Activated naive CD8-positive, alpha-beta T cell treated with anti-CD3 and anti-CD28 coated beads, Interleukin-2, amount 50 U/mL, for 24 hours (primary cell): ENCODE measurements at regions not wholly inside any gene's neighbourhood (a gene's known extent, or its start where the extent isn't known, plus 50 kb on each side); places are given as distances from the start of the nearest gene placed in this dataset.
"Not testable (repeated sequence)": the region's sequence is repeated elsewhere in the genome, so short reads cannot be mapped to it uniquely, and the experiment has no call there.

ENCODE experiments used
- ATAC-seq: fragments of 150-1000 bp; cut with Tn5 transposase; one replicate; pipeline ENCODE4 v1.10.0; 2021
- DNase-seq: peaks from one replicate; pipeline ENCODE4 v3.0.0; 2021
- H3K27ac Mint-ChIP-seq: one replicate; pipeline ENCODE4 v1.8.0; 2021; ENCODE audit warnings: mild to moderate bottlenecking, mixed read lengths
- H3K27me3 Mint-ChIP-seq: one replicate; pipeline ENCODE4 v1.8.0; 2021; ENCODE audit warnings: mixed read lengths
- H3K36me3 Mint-ChIP-seq: one replicate; pipeline ENCODE4 v1.8.0; 2021; ENCODE audit warnings: low read depth, mixed read lengths
- H3K4me1 Mint-ChIP-seq: one replicate; pipeline ENCODE4 v1.8.0; 2021; ENCODE audit warnings: mixed read lengths
- H3K4me3 Mint-ChIP-seq: one replicate; pipeline ENCODE4 v1.8.0; 2021; ENCODE audit warnings: mild to moderate bottlenecking, moderate library complexity, mixed read lengths
- H3K9me3 Mint-ChIP-seq: one replicate; pipeline ENCODE4 v1.8.0; 2021; ENCODE audit warnings: mixed read lengths

GRCh38 chr1:68717330-68717729 lies 220.4 kb upstream of the DEPDC1 start:
- DNase-seq (no peak), ATAC-seq (no peak)
- H3K4me1 Mint-ChIP-seq: no peaks in the 10 kb centered on the region
- peaks cover 6% of the 10 kb centered on the region for H3K9me3 Mint-ChIP-seq
- no peaks in the 10 kb centered on the region for H3K27me3 Mint-ChIP-seq
- H3K27ac Mint-ChIP-seq: no peak overlapping the region
- no peaks in the 10 kb centered on the region for H3K36me3 Mint-ChIP-seq
- no peak overlapping the region for H3K4me3 Mint-ChIP-seq

DNA sequence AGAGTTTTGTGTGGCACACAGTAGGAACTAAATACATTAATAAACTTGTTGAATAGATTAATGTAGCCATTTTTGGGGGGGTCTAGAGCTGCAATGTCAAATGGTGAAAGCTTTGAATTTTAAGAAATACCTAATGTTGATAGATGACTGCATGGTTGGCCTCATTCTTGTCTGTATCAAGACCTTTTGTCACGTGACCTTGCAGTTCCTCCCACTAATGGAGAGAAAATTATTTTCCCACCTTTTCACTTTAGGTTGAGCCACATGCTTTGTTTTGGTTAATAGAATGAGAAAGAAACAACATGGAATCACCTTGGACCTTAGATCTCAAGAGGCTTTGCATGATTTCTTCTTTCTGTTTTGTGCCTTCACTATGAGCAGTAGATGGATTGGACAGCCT lies 223.6 kb upstream of the DEPDC1 start:
- H3K36me3 Mint-ChIP-seq: no peaks in the 10 kb centered on the region
- H3K27ac Mint-ChIP-seq: no peak overlapping the region
- H3K4me3 Mint-ChIP-seq: no peak overlapping the region
- no peaks in the 10 kb centered on the region for H3K4me1 Mint-ChIP-seq
- no peak for DNase-seq
- H3K9me3 Mint-ChIP-seq: peaks cover 8% of the 10 kb centered on the region
- H3K27me3 Mint-ChIP-seq: no peaks in the 10 kb centered on the region
- ATAC-seq: no peak

DNA sequence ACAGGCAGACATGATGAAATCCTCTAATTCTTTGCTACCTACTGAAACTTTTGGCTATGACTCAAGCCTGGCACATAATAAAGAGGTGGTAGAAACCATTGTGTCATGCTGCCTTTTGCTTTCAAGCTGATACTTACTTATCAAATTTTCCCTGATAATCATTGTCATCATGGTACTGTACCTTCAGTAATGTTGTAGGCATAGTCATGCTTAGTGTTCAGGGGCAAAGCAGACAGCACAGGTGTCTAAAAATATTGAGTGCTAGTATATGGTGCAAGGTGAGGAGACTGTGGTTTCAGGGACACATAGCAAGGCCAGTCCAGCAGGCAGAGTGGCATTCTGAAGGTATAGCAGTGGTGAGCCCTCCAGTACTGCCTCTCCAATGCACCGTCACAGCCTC lies 226.9 kb upstream of the DEPDC1 start:
- ATAC-seq (no peak), DNase-seq (no peak)
- peaks cover 5% of the 10 kb centered on the region for H3K9me3 Mint-ChIP-seq

DNA sequence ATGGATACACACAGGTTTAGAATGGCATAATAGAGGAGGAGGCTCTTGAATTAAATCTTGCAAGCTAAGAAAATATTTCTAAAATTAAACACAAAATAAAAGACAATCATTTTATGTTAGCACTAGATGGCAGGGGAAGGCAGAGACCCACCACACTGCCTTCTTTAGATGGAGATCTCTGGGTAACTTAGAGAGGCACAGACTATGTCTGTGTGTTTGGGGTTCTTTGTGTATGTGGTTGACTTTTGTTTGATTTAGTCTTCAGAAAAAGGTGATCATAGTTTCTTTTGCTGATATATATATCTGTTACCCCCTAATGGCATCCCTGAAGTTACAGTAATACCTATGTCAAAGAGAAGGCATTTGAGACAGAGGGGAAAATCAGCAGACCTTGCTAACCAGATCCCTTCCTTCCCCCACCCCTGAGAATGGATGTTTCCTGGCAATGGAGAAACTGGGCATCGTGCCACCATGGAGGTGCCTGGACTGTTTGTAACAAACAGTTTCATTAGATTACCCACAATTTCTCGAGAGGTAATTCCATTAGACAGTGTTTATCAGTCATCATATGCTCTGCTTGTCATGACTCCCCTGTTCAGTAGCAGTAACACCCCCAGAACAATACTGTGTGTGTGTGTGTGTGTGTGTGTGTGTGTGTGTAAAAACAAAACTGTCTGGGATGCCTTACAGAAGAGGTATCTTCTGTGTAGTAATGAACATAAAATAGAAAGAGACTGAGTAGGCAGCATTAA lies 228.3 kb upstream of the DEPDC1 start:
- DNase-seq (no peak), ATAC-seq (no peak)
- H3K4me3 Mint-ChIP-seq: no peak overlapping the region
- no peaks in the 10 kb centered on the region for H3K36me3 Mint-ChIP-seq
- no peaks in the 10 kb centered on the region for H3K27me3 Mint-ChIP-seq
- H3K4me1 Mint-ChIP-seq: no peaks in the 10 kb centered on the region
- peaks cover 8% of the 10 kb centered on the region for H3K9me3 Mint-ChIP-seq
- no peak overlapping the region for H3K27ac Mint-ChIP-seq

More for the DNA sequence above, 226.9 kb upstream of the DEPDC1 start:
- Mint-ChIP-seq H3K27me3 (no peaks in the 10 kb centered on the region), H3K4me1 (no peaks in the 10 kb centered on the region), H3K4me3 (no peak overlapping the region), H3K36me3 (no peaks in the 10 kb centered on the region), H3K27ac (no peak overlapping the region)

DNA sequence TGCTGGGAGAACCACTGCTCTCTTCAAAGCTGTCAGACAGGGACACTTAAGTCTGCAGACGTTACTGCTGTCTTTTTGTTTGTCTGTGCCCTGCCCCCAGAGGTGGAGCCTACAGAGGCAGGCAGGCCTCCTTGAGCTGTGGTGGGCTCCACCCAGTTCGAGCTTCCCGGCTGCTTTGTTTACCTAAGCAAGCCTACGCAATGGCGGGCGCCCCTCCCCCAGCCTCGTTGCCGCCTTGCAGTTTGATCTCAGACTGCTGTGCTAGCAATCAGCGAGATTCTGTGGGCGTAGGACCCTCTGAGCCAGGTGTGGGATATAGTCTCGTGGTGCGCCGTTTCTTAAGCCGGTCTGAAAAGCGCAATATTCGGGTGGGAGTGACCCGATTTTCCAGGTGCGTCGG lies 242.6 kb upstream of the DEPDC1 start:
- H3K9me3 Mint-ChIP-seq: peaks cover 16% of the 10 kb centered on the region
- H3K36me3 Mint-ChIP-seq, DNase-seq, ATAC-seq, H3K4me3 Mint-ChIP-seq, H3K27ac Mint-ChIP-seq, H3K4me1 Mint-ChIP-seq, H3K27me3 Mint-ChIP-seq: not testable (repeated sequence)

DNA sequence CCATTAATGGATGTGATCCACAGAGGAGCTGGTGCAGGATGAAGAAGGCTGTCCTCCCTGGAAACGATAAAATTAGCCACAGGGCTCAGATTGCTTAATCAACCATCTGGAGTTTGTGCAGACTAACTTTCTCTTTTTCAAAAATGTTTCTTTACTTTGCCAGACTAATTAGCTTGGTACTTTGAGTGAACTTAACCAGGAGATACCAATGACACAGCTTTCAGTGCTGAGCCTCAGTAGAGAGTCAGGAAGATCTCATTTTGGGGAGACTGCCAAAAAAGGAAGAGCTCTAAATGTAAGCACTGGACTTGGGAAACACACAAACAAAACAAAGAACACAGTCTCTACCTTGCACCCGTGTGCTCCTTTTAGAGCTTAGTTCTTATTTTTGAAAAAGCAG lies 248.1 kb upstream of the DEPDC1 start:
- Mint-ChIP-seq H3K27me3 (no peaks in the 10 kb centered on the region), H3K9me3 (peaks cover 18% of the 10 kb centered on the region), H3K4me1 (no peaks in the 10 kb centered on the region), H3K36me3 (no peaks in the 10 kb centered on the region), H3K27ac (no peak overlapping the region), H3K4me3 (no peak overlapping the region)
- ATAC-seq (no peak), DNase-seq (no peak)

- Mint-ChIP-seq H3K9me3 (peaks cover 18% of the 10 kb centered on the region), H3K27me3 (no peaks in the 10 kb centered on the region), H3K36me3 (no peaks in the 10 kb centered on the region), H3K4me3 (no peak overlapping the region), H3K4me1 (no peaks in the 10 kb centered on the region), H3K27ac (no peak overlapping the region)
- no peak for DNase-seq
- no peak for ATAC-seq
Measured at GRCh38 chr1:68745451-68745850, 248.6 kb upstream of the DEPDC1 start.

DNA sequence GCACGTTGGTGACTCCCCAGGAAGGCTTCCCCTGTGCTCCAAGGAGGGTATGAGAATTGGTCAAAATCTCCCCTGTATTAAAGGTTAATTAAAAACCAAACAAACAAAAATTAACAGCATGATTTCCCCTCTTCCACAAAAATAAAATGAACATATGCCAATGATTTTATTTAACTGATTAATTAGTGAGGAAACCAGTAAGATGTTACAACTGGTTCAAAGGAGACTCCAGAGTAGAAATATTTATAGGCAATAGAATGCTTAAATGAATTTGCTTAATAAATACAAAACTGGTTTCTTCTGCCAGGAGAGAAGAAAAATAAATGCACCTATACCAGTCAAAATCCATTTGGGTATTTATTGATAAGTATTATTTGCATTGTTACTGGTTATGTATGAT lies 249.5 kb upstream of the DEPDC1 start:
- no peak overlapping the region for H3K4me3 Mint-ChIP-seq
- H3K27me3 Mint-ChIP-seq: no peaks in the 10 kb centered on the region
- H3K27ac Mint-ChIP-seq: no peak overlapping the region
- no peaks in the 10 kb centered on the region for H3K4me1 Mint-ChIP-seq
- ATAC-seq (no peak), DNase-seq (no peak)
- H3K36me3 Mint-ChIP-seq: no peaks in the 10 kb centered on the region
- H3K9me3 Mint-ChIP-seq: peaks cover 11% of the 10 kb centered on the region

DNA sequence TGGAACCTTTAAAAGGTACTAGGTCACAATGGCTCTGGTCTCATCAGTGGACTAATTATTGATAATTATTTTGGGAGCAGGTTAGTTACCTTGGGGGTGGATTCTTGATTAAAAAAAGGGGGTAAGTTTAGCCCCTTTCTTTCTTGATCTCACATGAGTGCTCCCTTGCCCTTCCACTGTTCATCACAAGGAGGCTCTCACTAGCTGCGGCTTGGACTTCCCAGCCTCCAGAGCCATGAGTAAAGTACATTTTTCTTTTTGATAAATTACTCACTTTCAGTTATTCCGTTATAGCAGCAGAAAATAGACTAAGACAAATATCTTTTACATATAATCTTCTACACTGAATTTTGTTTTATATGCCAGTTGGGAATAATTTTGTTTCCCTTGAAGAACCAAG lies 254.8 kb upstream of the DEPDC1 start:
- Mint-ChIP-seq H3K27me3 (no peaks in the 10 kb centered on the region), H3K4me3 (no peak overlapping the region), H3K9me3 (peaks cover 12% of the 10 kb centered on the region), H3K36me3 (no peaks in the 10 kb centered on the region), H3K27ac (no peak overlapping the region), H3K4me1 (no peaks in the 10 kb centered on the region)
- DNase-seq (no peak), ATAC-seq (no peak)

DNA sequence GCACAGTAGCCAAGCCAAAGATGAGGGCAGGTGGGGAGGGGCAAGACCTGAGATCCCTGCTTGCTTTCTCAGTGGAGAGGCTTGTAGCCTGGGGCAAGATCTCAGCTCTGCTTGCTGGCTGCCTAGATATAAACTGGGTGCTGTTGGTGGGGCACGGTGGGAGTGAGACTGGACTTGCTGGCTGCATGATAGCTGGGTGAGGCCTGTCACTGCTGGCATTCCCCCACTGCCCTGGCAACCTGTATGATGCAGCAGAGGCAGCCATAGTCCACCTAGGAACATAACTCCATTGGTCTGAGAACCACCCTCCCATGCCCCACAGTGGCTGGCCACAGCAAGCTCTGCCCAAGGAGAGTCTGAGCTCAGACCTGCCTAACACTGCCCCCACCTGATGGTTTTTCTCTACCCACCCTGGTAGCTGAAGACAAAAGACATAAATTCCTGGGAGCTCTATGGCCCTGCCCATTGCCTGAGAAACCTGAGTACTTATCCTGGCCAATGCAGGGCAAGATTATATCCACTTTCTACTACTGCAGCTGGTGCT lies 261.9 kb upstream of the DEPDC1 start:
- ATAC-seq: no peak

GRCh38 chr1:68767941-68768340 lies 271.1 kb upstream of the DEPDC1 start:
- H3K27ac Mint-ChIP-seq: no peak overlapping the region
- no peak overlapping the region for H3K4me3 Mint-ChIP-seq
- no peaks in the 10 kb centered on the region for H3K4me1 Mint-ChIP-seq
- peaks cover 16% of the 10 kb centered on the region for H3K9me3 Mint-ChIP-seq
- ATAC-seq (no peak), DNase-seq (no peak)
- no peaks in the 10 kb centered on the region for H3K27me3 Mint-ChIP-seq
- H3K36me3 Mint-ChIP-seq: no peaks in the 10 kb centered on the region

More for the DNA sequence above, 261.9 kb upstream of the DEPDC1 start:
- no peak overlapping the region for H3K4me3 Mint-ChIP-seq
- H3K4me1 Mint-ChIP-seq: no peaks in the 10 kb centered on the region
- no peak for DNase-seq
- H3K27me3 Mint-ChIP-seq: no peaks in the 10 kb centered on the region
- H3K27ac Mint-ChIP-seq: no peak overlapping the region
- H3K9me3 Mint-ChIP-seq: peaks cover 34% of the 10 kb centered on the region
- H3K36me3 Mint-ChIP-seq: no peaks in the 10 kb centered on the region

GRCh38 chr1:68770817-68771216 lies 273.9 kb upstream of the DEPDC1 start:
- Mint-ChIP-seq H3K4me1 (no peaks in the 10 kb centered on the region), H3K36me3 (no peaks in the 10 kb centered on the region), H3K9me3 (peaks cover 14% of the 10 kb centered on the region), H3K27ac (no peak overlapping the region), H3K27me3 (no peaks in the 10 kb centered on the region), H3K4me3 (no peak overlapping the region)
- ATAC-seq (no peak), DNase-seq (no peak)

DNA sequence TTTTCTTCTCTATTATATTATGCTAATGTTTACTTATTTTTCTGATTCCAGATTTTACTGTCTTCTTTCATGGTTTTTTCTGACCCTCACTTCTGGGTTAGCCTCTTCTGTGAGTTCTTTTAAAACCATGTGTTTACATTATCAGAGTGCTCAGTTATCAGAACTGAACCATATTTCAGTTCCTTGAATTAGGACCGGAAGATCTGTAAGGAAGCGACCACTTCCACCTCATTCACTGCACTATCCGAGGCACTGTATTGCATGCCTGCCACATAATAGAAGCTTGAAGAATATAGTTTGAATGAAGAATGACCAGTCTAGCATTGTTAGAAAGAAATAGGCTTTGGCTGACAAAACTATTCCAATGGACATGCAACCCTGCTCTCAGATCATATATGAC lies 281.0 kb upstream of the DEPDC1 start:
- no peak overlapping the region for H3K4me3 Mint-ChIP-seq
- H3K9me3 Mint-ChIP-seq: peaks cover 12% of the 10 kb centered on the region
- H3K4me1 Mint-ChIP-seq: no peaks in the 10 kb centered on the region
- ATAC-seq (no peak), DNase-seq (no peak)
- H3K27ac Mint-ChIP-seq: no peak overlapping the region
- H3K27me3 Mint-ChIP-seq: no peaks in the 10 kb centered on the region
- no peaks in the 10 kb centered on the region for H3K36me3 Mint-ChIP-seq

DNA sequence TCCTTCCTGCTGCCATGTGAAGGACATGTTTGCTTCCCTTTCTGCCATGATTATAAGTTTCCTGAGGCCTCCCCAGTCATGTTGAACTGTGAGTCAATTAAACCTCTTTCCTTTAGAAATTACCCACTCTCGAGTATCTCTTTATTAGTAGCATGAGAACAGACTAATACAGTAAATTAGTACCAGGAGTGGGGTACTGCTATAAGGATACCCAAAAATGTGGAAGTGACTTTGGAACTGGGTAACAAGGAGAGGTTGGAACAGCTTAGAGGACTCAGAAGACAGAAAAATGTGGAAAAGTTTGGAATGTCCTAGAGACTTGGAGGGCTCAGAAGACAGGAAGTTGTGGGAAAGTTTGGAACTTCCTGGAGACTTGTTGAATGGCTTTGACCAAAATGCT lies 283.0 kb upstream of the DEPDC1 start:
- not testable (repeated sequence) for H3K9me3 Mint-ChIP-seq, H3K4me1 Mint-ChIP-seq, H3K36me3 Mint-ChIP-seq, DNase-seq, H3K4me3 Mint-ChIP-seq, H3K27ac Mint-ChIP-seq, H3K27me3 Mint-ChIP-seq, ATAC-seq

- no peak for ATAC-seq
- no peaks in the 10 kb centered on the region for H3K27me3 Mint-ChIP-seq
- peaks cover 7% of the 10 kb centered on the region for H3K9me3 Mint-ChIP-seq
- no peak overlapping the region for H3K4me3 Mint-ChIP-seq
- no peaks in the 10 kb centered on the region for H3K36me3 Mint-ChIP-seq
- no peak overlapping the region for H3K27ac Mint-ChIP-seq
- H3K4me1 Mint-ChIP-seq: no peaks in the 10 kb centered on the region
- DNase-seq: no peak
Measured at GRCh38 chr1:68780919-68781318, 284.0 kb upstream of the DEPDC1 start.

GRCh38 chr1:68782890-68783289 lies 286.0 kb upstream of the DEPDC1 start:
- H3K27ac Mint-ChIP-seq: no peak overlapping the region
- H3K4me1 Mint-ChIP-seq: no peaks in the 10 kb centered on the region
- no peak for ATAC-seq

More at GRCh38 chr1:68782890-68783289, 286.0 kb upstream of the DEPDC1 start:
- Mint-ChIP-seq H3K4me3 (no peak overlapping the region), H3K36me3 (no peaks in the 10 kb centered on the region), H3K9me3 (peaks cover 7% of the 10 kb centered on the region), H3K27me3 (no peaks in the 10 kb centered on the region)
- DNase-seq: no peak
